ENCODE measurements at regions not wholly inside any gene's neighbourhood (a gene's known extent, or its start where the extent isn't known, plus 50 kb on each side); places are given as distances from the start of the nearest gene placed in this dataset.

- no peak for DNase-seq (ENCODE audit: low read depth)
- no peak for TF ChIP-seq CTCF (IDR thresholded peaks at IDR 0.05; ENCODE audit: insufficient read depth, low read depth, low read length, missing control alignments)
- H3K4me3 ChIP-seq (ENCODE audit: low read depth, low read length) = no peak overlapping the region
Observed at GRCh38 chr20:2203436-2203835, 92.4 kb upstream of the TGM3 start.

- no peak for TF ChIP-seq CTCF (IDR thresholded peaks at IDR 0.05; ENCODE audit: insufficient read depth, low read depth, low read length, missing control alignments)
- DNase-seq (ENCODE audit: low read depth) = no peak
- no peak overlapping the region for H3K4me3 ChIP-seq (ENCODE audit: low read depth, low read length)
Observed at GRCh38 chr20:2204021-2204420, 91.8 kb upstream of the TGM3 start.

GRCh38 chr20:2206957-2207769 lies 88.6 kb upstream of the TGM3 start:
- DNase-seq (ENCODE audit: low read depth) = peak; percentile 75
- TF ChIP-seq CTCF (IDR thresholded peaks at IDR 0.05; ENCODE audit: insufficient read depth, low read depth, low read length, missing control alignments) = peak; percentile 77
- H3K4me3 ChIP-seq (ENCODE audit: low read depth, low read length) = peak overlapping the region; percentile 67

GRCh38 chr20:2207770-2208097 lies 88.1 kb upstream of the TGM3 start:
- no peak for TF ChIP-seq CTCF (IDR thresholded peaks at IDR 0.05; ENCODE audit: insufficient read depth, low read depth, low read length, missing control alignments)
- no peak for DNase-seq (ENCODE audit: low read depth)
- H3K4me3 ChIP-seq (ENCODE audit: low read depth, low read length) = peak overlapping the region; percentile 67

GRCh38 chr20:2208897-2209296 lies 86.9 kb upstream of the TGM3 start:
- no peak overlapping the region for H3K4me3 ChIP-seq (ENCODE audit: low read depth, low read length)
- TF ChIP-seq CTCF (IDR thresholded peaks at IDR 0.05; ENCODE audit: insufficient read depth, low read depth, low read length, missing control alignments) = no peak
- DNase-seq (ENCODE audit: low read depth) = no peak

- H3K4me3 ChIP-seq (ENCODE audit: low read depth, low read length) = no peak overlapping the region
- no peak for TF ChIP-seq CTCF (IDR thresholded peaks at IDR 0.05; ENCODE audit: insufficient read depth, low read depth, low read length, missing control alignments)
- DNase-seq (ENCODE audit: low read depth) = no peak
Observed at GRCh38 chr20:2210646-2211552, 84.9 kb upstream of the TGM3 start.
